ELF-1 (cell line): ENCODE measurements at regions not wholly inside any gene's neighbourhood (a gene's known extent, or its start where the extent isn't known, plus 50 kb on each side); places are given as distances from the start of the nearest gene placed in this dataset.

ENCODE experiments used
- DNase-seq: peaks from one replicate; pipeline ENCODE4 v3.0.0-alpha.2; 2016; ENCODE audit warnings: low read depth, low spot score

DNA sequence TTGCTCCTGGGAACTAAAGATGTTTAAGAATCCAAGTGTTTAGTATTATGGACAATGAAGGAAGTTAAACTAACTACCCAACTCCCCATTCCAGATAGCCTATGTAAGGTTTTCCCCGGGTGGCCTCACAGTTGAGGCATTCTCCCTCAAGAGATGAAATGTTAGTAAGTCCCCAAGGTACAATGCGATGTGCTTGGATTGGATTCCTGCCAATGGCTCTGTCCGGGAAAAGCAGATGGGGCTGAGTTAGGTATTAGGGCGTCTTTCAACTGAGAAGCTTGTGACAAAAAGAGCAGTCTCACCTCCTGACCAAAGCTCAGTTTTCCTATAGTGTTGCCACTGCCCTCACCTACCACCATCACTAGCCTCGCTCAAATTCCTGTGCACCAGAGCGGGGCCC, 64.8 kb upstream of the E2F7 start:
- DNase-seq, result no peak

DNA sequence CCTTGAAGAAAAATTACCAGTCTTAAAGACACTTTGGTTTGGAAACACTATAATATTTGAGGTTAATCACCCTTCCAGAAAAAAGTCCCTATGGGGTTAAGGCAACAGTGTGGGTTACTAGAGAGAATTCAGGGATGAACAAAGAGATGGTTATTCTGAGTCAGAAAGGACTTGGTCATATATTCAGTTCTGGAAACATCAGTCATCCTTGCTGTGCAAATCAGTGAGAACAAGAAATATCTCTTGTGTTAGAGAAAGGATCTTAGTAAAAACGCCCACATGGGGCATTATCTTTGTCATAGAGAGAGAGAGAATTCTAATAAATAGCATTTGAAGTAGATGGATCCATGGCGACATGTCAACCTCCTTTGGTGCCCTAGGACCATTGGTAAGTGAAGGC, 59.4 kb upstream of the E2F7 start:
- no peak for DNase-seq

DNA sequence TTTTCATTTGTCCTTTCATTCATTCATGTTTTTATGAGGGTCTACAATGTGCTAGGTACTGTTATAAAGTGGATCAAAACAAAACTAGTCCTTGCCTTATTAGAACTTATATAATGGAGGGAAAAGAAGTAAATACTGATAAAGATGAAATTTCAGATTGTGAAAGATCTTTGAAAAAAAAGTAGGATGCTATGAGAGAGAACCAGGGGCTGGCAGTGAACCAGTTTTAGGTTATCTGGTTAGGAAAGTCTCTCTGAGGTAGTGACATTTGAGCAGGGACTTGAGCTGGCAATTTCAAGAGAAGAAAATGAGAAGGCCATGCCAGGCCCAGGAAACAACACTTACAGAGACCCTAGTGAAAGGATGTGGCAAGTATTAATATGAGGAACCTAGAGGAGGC, 57.3 kb upstream of the E2F7 start:
- no peak for DNase-seq

DNA sequence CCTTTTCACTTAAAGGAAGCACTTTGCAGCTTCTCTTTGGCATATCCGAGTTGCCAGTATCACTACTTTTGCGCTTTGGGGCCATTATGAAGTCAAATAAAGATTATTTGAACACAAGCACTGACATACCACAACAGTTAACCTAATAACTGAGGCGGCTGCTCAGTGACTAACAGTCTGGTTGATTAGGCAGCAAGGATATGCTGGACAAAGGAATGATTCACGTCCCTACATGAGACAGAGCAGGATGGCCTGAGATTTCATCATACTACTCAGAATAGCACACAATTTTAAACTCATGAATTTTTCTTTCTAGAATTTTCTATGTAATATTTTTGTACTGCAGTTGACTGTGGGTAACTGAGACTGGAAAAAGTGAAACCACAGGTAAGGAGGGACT, 56.9 kb upstream of the E2F7 start:
- DNase-seq, result no peak

DNA sequence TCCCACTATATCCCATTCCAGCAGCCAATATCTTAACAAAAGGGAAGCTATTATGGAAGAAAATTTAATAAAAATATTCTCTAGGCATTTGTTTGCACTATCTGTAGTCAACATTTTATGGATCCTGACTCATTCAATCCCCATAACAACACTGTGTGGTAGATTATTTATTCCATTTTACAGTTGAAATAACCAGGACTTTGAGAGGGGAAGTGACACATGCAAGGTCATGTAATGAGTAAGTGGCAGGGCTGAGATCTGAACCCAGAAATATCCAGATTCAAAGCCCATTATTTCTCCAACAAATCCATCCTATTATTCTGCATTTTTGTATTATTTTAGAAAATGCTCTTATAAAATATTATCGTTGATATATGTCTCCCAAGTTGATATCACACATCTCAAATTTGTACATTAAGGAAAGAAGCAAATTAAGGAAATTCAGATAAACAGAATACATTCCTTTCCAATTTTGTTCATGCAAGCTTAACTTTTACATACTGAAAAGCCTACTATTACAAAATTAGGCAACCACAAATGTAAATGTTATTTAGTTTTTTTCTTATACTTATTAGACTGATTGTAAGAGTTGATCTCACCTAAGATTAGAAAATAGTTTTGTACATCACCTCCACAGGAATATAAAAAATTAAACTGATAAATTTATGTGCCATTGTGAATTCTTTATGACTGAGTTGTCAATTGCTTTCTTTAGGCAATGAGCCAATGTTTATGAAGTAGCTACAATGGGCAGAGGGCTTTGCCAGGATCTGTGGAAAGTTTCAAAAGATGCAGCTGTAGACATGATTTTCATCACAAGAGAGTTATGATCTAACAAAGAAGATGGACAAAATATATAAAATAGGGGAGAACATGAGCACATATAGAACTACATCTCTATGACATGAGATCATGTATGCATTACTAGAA, 55.1 kb upstream of the E2F7 start:
- DNase-seq, result no peak

DNA sequence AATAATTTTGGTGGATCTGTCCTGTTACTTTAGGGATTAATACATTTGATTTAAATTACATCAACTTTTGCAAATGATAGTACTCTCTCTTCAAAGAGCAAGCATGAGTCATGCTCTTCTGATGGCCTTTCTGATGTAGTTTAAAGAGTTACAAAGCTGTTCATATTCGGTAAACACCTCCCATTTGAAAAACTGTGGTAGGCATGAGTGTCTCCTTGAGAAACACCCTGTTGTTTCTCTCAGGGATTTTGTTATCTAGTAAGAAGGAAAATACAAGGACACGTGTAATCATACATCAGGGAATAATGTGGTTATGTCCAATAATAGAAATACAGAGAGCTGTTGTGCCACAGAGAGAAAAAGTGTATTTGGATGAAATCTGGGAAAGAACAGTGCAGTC, 53.3 kb upstream of the E2F7 start:
- DNase-seq, result no peak

DNA sequence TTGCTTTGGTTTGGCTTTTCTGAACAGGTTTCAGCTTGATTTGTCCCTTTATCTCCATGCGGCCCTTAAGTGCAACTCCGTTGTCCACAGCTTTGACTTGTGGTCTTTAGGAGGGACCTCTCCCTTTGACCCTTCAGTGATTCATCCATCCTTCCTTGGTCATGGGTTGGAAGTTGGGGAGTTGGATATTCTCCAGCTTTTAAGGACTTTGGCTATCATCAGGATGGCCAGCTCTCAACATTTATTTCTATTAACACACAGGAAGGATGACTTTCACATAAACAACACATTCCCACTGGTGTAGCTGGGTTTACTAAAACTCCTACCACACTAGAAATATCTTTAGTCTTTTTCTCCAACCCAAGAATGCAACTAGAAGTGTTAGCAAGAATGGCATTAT, 50.9 kb upstream of the E2F7 start:
- DNase-seq, result no peak

DNA sequence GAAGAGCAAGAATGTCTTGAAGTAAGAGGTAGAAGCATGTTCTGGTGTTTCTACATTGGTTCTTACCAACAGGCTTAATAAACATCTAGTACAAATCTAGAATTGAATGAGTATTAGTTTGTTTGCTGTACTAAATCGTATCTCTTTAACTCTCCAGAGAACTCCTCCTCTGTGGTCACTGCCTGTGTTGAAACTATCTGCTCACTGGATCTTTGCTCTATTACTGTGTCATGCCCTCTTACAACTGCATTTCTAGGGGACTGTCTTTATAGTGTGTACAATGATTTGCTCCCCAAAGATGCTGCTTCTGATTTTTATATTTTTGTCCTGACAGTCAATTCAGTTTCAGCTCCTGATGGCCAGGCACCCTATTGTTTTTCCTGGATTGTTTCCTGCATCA, 50.1 kb upstream of the E2F7 start:
- DNase-seq, result no peak
